Mucosa of stomach (tissue), 1 donor: ENCODE measurements at regions not wholly inside any gene's neighbourhood (a gene's known extent, or its start where the extent isn't known, plus 50 kb on each side); places are given as distances from the start of the nearest gene placed in this dataset.
A peak's percentile ranks its signal among the peaks of the same experiment; 100 is the strongest.
"Not testable (repeated sequence)": the region's sequence is repeated elsewhere in the genome, so short reads cannot be mapped to it uniquely, and the experiment has no call there.

Source experiments
- H3K27me3 ChIP-seq: one replicate; pipeline ENCODE4 v1.7.0; 2013; ENCODE audit warnings: mild to moderate bottlenecking, low read length; ENCODE audit not compliant: control insufficient read depth, insufficient read depth
- H3K36me3 ChIP-seq: one replicate; pipeline ENCODE4 v1.7.0; 2013; ENCODE audit warnings: low read length; ENCODE audit not compliant: control insufficient read depth, insufficient read depth
- H3K4me1 ChIP-seq: one replicate; pipeline ENCODE4 v1.7.0; 2013; ENCODE audit warnings: mild to moderate bottlenecking, low read length; ENCODE audit not compliant: control insufficient read depth, insufficient read depth
- H3K4me3 ChIP-seq: one replicate; pipeline ENCODE4 v1.7.0; 2013; ENCODE audit warnings: low read length
- H3K9ac ChIP-seq: one replicate; pipeline ENCODE4 v1.7.0; 2013; ENCODE audit warnings: mild to moderate bottlenecking, low read length, moderate library complexity
- H3K9me3 ChIP-seq: one replicate; pipeline ENCODE4 v1.7.0; 2013; ENCODE audit warnings: mild to moderate bottlenecking, low read length, moderate library complexity; ENCODE audit not compliant: control insufficient read depth
- donor health status: Pancreatic carcinoma.

- H3K27me3 ChIP-seq, result no peaks in the 10 kb centered on the region
- H3K9ac ChIP-seq, result no peak overlapping the region
- no peaks in the 10 kb centered on the region for H3K36me3 ChIP-seq
- no peak overlapping the region for H3K4me3 ChIP-seq
- H3K4me1 ChIP-seq, result no peaks in the 10 kb centered on the region
- H3K9me3 ChIP-seq, result no peaks in the 10 kb centered on the region
Measured at GRCh38 chr16:86259499-86259898, 250.8 kb upstream of the FOXF1 start.

GRCh38 chr16:86261379-86261778 lies 248.9 kb upstream of the FOXF1 start:
- H3K36me3 ChIP-seq, result no peaks in the 10 kb centered on the region
- H3K4me3 ChIP-seq, result no peak overlapping the region
- no peaks in the 10 kb centered on the region for H3K9me3 ChIP-seq
- H3K9ac ChIP-seq, result no peak overlapping the region
- H3K4me1 ChIP-seq, result no peaks in the 10 kb centered on the region
- no peaks in the 10 kb centered on the region for H3K27me3 ChIP-seq

GRCh38 chr16:86267657-86268056 lies 242.7 kb upstream of the FOXF1 start:
- H3K4me1 ChIP-seq, H3K27me3 ChIP-seq, H3K4me3 ChIP-seq, H3K36me3 ChIP-seq, H3K9me3 ChIP-seq, H3K9ac ChIP-seq: not testable (repeated sequence)

GRCh38 chr16:86270696-86271095 lies 239.6 kb upstream of the FOXF1 start:
- H3K36me3 ChIP-seq, result no peaks in the 10 kb centered on the region

GRCh38 chr16:86272744-86273143 lies 237.6 kb upstream of the FOXF1 start:
- no peak overlapping the region for H3K9ac ChIP-seq
- H3K9me3 ChIP-seq, result no peaks in the 10 kb centered on the region
- H3K4me3 ChIP-seq, result no peak overlapping the region
- no peaks in the 10 kb centered on the region for H3K27me3 ChIP-seq
- no peaks in the 10 kb centered on the region for H3K36me3 ChIP-seq
- no peaks in the 10 kb centered on the region for H3K4me1 ChIP-seq

More at GRCh38 chr16:86270696-86271095, 239.6 kb upstream of the FOXF1 start:
- no peaks in the 10 kb centered on the region for H3K9me3 ChIP-seq
- no peak overlapping the region for H3K4me3 ChIP-seq
- H3K9ac ChIP-seq, result no peak overlapping the region
- no peaks in the 10 kb centered on the region for H3K27me3 ChIP-seq
- no peaks in the 10 kb centered on the region for H3K4me1 ChIP-seq

GRCh38 chr16:86277221-86277620 lies 233.1 kb upstream of the FOXF1 start:
- no peaks in the 10 kb centered on the region for H3K4me1 ChIP-seq
- no peaks in the 10 kb centered on the region for H3K36me3 ChIP-seq
- no peaks in the 10 kb centered on the region for H3K9me3 ChIP-seq
- H3K27me3 ChIP-seq, result peaks cover 3% of the 10 kb centered on the region
- no peak overlapping the region for H3K9ac ChIP-seq
- no peak overlapping the region for H3K4me3 ChIP-seq

GRCh38 chr16:86277859-86278258 lies 232.5 kb upstream of the FOXF1 start:
- H3K36me3 ChIP-seq, H3K4me3 ChIP-seq, H3K9ac ChIP-seq, H3K9me3 ChIP-seq, H3K27me3 ChIP-seq, H3K4me1 ChIP-seq: not testable (repeated sequence)

- H3K27me3 ChIP-seq, result peaks cover 14% of the 10 kb centered on the region
- H3K4me3 ChIP-seq, result no peak overlapping the region
- no peaks in the 10 kb centered on the region for H3K4me1 ChIP-seq
- H3K9ac ChIP-seq, result no peak overlapping the region
- H3K36me3 ChIP-seq, result no peaks in the 10 kb centered on the region
- H3K9me3 ChIP-seq, result no peaks in the 10 kb centered on the region
Measured at GRCh38 chr16:86281421-86281820, 228.9 kb upstream of the FOXF1 start.

GRCh38 chr16:86283944-86284343 lies 226.4 kb upstream of the FOXF1 start:
- Histone ChIP-seq H3K27me3 (peaks cover 38% of the 10 kb centered on the region), H3K4me3 (no peak overlapping the region), H3K9ac (no peak overlapping the region), H3K36me3 (no peaks in the 10 kb centered on the region), H3K9me3 (no peaks in the 10 kb centered on the region), H3K4me1 (no peaks in the 10 kb centered on the region)

- H3K4me1 ChIP-seq, result no peaks in the 10 kb centered on the region
- no peak overlapping the region for H3K9ac ChIP-seq
- no peak overlapping the region for H3K4me3 ChIP-seq
- no peaks in the 10 kb centered on the region for H3K36me3 ChIP-seq
- peaks cover 50% of the 10 kb centered on the region for H3K27me3 ChIP-seq
- no peaks in the 10 kb centered on the region for H3K9me3 ChIP-seq
Measured at GRCh38 chr16:86285421-86285820, 224.9 kb upstream of the FOXF1 start.

GRCh38 chr16:86285938-86286921 lies 224.1 kb upstream of the FOXF1 start:
- Histone ChIP-seq H3K4me1 (no peaks in the 10 kb centered on the region), H3K9me3 (no peaks in the 10 kb centered on the region), H3K36me3 (no peaks in the 10 kb centered on the region), H3K4me3 (no peak overlapping the region), H3K27me3 (peaks cover 51% of the 10 kb centered on the region), H3K9ac (peak overlapping the region; percentile 64)

- Histone ChIP-seq H3K9ac (peak overlapping the region; percentile 64), H3K9me3 (no peaks in the 10 kb centered on the region), H3K27me3 (peaks cover 53% of the 10 kb centered on the region), H3K4me1 (no peaks in the 10 kb centered on the region), H3K4me3 (no peak overlapping the region), H3K36me3 (no peaks in the 10 kb centered on the region)
Measured at GRCh38 chr16:86286991-86287663, 223.2 kb upstream of the FOXF1 start.
